Urothelium cell line (cell line): ENCODE measurements at regions not wholly inside any gene's neighbourhood (a gene's known extent, or its start where the extent isn't known, plus 50 kb on each side); places are given as distances from the start of the nearest gene placed in this dataset.
A peak's percentile ranks its signal among the peaks of the same experiment; 100 is the strongest.
"Not testable (repeated sequence)": the region's sequence is repeated elsewhere in the genome, so short reads cannot be mapped to it uniquely, and the experiment has no call there.

Source experiments
- DNase-seq: peaks from one replicate; pipeline ENCODE4 v3.0.0; 2011; ENCODE audit warnings: low spot score, mixed read lengths
- FAIRE-seq: peaks from 2 replicates; lab custom pipeline; 2011; peaks lifted over from hg19 to GRCh38; lab: Jason Lieb, UNC

DNA sequence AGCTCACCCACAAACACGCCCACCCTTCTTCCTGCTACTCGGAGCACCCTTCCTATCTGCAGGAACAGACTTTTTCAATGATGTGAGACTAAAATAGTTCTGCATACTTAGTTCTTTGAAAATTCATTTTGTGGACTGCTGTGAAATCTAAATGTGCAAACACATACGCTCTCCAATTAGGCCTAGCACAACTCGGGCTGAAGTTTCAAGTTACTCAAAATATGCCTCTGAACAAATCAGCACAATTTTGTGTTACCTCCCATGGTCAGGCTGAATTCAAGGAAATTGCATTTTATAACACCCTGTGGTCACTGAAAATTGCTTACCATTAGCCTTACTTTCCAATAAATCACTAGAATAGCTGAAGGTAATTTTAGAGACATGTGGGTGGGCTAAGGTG lies 323.8 kb upstream of the ADCY2 start:
- DNase-seq (no peak), FAIRE-seq (no peak)

DNA sequence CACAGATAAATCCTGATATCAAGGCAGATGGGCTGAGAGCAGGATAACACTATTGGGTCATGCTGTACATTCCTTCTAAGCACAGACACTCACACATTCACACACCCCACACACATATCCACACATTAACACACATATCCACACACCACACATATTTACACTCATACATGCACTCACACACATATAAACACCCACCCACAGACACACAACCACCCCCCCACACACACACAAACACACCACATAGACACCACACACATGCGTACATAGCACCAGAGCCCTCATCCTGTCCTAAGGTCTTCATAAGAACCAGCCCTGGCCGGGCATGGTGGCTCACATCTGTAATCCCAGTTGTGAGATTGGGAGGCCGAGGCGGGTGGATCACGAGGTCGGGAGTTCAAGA lies 322.3 kb upstream of the ADCY2 start:
- no peak for DNase-seq
- FAIRE-seq: peak; percentile 82

DNA sequence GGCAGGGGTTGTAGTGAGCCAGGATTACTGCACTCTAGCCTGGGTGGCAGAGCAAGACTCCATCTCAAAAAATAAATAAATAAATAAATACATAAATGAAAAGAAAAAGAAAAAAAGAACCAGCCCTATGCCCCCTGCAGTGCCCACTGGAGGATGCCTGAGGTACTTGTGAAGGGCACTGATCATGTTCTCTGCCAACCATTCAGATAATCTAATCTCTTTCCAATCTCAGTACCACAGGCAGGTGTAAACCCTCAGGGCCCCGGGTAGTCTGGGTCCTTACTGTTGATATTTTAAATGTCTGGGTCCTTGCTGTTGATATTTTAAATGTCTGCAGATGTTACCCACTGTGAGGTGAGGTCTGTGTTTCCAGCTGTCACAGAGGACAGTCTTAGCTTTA lies 321.8 kb upstream of the ADCY2 start:
- no peak for FAIRE-seq

DNA sequence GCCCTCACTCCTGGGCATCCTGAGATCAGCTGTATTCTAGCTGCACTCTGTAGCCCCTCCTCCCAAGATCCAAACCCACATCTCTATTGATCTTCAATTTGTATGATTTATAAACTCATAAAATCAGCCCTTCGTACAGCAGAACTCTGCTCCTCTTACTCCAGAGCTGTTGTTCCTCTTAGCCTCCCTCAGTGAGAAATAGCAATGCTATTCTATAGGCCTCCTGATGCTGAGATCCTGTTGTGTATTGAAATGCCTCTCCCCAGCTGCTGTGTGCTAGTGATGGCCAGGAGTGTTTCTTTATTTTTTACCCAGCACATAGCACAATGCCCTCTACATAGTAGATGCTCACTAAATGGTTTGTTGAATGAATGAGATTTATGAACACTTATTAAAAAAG lies 320.5 kb upstream of the ADCY2 start:
- FAIRE-seq: peak; percentile 17

More for the DNA sequence above, 321.8 kb upstream of the ADCY2 start:
- DNase-seq: no peak

DNA sequence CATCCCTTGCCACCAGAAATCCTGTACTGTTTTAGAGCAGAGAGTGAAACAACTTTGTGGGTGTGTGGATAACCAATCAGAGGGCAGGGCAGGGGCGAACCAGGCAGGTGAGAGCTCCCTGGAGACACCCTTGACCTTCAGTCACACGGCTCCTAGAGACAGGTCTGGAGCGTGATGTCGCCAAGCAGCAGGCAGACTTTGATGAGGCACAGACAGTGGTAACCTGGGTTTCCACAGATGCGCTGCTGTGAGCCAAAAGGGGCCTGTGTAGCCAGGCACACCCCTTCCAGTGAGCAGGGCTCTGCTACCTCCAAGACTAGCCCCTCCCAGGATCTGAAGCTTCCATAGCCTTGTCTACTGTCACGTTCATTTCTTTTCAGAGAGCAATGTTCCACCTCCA lies 317.8 kb upstream of the ADCY2 start:
- no peak for FAIRE-seq
- no peak for DNase-seq

More for the DNA sequence above, 320.5 kb upstream of the ADCY2 start:
- DNase-seq: no peak

DNA sequence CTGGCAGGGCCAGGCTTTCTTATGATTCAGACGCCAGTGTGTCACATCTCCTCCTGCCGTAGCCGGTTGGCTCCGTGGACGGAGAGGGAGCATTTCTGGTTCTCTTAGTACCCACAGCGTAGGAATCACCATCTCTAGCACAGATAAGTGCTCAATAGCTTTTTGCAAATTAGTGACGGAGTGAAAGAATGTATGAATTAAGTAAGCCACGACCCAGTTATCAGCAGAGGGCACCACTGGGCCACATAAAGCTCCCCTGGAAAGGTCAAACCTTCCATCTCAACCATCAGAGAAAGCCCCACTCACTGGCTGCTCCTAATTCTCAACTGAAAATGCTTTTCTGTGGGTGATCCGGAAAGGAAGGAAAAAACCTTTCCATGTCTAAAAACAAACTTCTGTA lies 317.0 kb upstream of the ADCY2 start:
- peak; percentile 40 for DNase-seq
- FAIRE-seq: no peak

DNA sequence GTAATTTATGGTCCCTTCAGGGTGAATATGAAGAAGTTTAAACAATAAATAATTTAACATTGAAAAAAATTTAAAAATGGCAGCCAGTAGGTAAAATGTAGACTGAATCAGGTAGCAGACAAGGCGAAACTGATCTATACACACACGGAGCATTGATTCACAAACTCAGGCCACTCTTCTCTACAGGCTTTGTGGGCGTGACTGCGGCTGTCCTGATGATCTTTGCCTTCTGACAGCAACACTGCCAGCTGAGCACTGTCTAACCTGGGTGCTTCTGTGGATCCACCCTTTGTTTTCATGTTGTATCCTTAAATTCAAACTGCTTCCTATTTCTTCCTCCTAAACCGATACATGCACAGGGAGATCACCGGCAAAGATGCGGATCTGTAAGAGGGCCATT lies 315.4 kb upstream of the ADCY2 start:
- no peak for FAIRE-seq
- no peak for DNase-seq

DNA sequence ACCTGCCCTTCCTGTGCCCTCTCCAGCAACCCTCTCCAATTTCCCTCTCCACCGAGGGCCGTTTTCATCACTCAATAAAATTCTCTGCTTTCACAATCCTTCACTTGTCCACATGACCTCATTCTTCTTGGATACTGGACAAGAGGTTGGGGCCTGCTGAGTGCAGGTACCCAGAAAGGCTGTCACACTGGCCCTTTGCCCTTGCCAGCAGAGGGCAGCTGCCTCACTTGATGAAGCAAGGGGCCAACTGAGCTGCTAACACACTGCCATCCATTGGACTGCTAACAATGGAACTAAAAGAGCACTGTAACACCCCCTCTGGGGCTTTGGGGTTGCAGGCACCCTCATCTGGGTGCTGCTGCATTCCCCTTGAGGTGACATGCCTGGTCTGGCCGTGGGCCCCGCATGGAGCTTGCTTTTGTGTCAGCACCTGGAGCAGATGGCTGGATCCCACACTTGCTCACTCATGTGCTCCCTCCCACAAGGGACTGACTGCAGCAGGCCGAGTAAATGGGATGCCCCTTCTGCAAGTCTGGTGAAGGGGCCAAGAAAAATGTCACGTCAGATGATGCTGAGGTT lies 308.1 kb upstream of the ADCY2 start:
- FAIRE-seq (no peak), DNase-seq (no peak)

DNA sequence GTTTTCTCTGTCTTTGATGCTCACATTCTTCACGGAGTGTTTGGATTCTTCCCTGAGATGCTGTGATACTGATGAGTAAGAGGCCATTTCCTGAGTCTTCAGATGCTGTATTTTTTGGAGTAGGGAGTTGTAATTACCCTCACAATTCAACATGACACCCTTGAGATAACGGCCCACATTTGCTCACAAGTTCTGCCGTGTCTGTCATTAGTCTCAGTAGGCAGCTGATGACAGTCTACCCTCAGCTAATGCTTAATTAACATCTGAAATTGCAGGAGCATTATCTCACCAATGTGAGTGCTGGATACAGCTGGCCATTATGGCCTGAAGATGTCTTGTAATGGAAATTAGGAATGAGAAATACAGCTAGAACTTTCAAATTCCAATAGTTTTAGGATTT lies 307.1 kb upstream of the ADCY2 start:
- FAIRE-seq (no peak), DNase-seq (no peak)

DNA sequence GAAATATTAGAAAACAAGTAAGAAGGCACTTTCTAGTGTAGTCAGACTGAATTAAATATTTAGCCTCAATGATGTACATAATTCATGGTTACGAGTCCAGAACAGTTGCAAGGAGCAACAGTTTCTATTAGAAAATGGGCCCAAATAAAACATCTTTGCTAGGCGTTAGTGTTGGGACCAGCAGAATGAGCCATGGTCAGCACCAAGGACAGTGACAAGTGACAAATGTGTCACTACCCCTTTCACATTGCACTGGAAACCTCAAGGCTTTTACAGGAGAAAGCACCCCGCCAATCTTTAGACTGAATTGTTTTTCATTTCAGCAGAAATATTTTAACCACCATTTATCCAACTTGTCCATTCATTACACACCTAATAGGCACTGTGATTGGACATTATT lies 301.3 kb upstream of the ADCY2 start:
- DNase-seq (peak; percentile 56), FAIRE-seq (no peak)

DNA sequence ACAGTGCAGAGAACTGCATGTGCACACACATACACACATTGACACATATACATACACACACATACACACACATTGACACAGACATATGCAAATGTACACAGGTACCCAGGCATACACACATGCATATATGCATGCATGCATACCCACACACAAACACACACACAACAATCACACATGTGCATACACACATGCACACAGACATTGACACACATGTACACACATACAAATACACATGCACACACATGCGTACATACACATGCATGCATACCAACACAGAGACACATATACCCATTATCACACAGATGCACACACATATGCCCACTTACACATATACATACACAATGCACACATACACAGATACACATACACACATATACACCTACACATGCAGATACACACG lies 299.6 kb upstream of the ADCY2 start:
- FAIRE-seq: peak; percentile 98

DNA sequence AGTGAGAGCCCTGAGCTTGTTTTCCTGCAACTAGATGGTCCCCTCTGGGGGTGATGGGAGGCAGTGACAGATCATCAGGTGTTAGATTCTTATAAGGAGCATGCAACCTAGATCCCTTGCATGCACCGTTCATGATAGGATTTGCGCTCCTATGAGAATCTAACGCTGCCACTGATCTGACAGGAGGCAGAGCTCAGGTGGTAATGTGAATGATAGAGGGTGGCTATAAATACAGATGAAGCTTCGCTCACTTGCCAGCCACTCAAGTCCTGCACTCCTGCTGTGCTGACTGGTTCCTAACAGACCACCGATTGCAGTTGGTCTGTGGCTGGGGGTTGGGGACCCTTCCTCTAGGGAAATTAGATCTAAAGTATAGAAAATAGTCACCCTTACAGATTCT lies 290.6 kb upstream of the ADCY2 start:
- DNase-seq (no peak), FAIRE-seq (no peak)

More for the DNA sequence above, 299.6 kb upstream of the ADCY2 start:
- no peak for DNase-seq

DNA sequence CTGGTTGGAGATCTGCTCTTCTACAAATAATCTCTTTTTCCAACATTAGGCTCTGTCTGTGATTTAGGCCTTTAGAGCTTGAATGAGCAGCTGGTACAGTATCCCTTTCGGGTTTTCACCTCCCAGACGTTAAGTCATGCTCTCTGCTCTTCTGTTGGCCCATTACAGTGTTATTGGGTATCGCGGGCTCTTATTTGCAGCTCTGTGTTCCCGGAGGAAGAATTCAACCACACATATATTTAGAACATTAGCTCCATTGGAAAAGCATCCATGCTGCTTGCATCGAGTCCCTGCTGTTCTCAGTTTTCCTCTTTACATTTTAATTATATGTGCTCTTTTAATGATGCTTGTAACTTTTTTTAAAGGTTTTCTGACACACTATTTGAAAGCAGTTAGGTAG lies 278.0 kb upstream of the ADCY2 start:
- FAIRE-seq (no peak), DNase-seq (no peak)

DNA sequence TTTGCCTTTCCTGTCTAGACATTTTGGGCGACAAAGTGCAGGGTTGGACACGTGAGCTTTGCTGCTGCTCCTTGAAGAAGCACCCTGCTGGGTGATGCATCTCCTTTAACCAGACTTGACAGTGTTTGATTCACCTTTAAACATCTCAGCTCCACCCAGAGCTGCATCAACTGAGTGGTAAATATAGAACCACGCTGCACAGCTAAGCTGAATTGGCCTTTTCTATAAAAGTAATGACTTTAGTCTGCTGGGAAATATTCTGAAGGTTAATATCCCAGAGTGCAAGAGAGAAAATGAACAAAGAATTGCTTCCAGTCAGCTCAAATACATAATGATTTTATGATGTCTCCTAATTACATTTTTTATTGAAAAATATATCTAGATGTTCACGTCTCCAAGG lies 264.3 kb upstream of the ADCY2 start:
- FAIRE-seq (no peak), DNase-seq (no peak)

DNA sequence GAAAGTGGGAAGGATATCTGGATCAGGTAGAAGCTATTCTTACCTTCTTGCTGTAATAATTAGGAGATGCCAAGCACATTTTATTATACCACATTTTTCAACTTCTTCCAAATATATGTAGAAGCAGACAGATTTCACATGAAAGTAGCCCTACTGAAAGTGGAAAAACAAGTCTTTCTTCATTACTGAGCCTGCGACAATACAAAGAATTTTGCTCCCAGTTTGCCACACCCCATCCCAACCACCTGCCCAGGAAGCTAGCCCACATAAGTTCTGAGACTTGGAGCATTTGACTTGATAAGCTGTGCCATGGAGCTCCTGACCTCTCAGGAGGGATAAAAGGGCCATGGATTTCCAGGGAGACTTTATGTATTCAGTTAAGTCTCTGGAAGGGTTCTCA lies 249.1 kb upstream of the ADCY2 start:
- no peak for FAIRE-seq
- no peak for DNase-seq

DNA sequence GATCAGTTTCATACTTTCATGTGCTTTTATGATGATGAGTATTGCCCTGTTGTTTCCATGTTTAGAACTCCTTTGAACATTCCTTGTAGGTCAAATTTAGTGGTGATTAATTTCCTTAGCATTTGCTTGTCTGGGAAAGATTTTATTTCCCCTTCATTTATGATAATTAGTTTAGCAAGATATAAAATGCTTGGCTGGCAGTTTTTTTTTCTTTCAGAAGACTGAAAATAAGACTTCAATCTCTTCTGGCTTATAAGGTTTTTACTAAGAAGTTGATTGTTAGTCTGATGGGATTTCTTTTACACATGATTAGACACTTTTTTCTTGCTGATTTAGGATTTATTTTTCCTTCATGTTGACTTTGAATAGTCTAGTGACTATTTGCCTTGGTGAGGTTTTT lies 238.9 kb upstream of the ADCY2 start:
- DNase-seq (no peak), FAIRE-seq (no peak)

DNA sequence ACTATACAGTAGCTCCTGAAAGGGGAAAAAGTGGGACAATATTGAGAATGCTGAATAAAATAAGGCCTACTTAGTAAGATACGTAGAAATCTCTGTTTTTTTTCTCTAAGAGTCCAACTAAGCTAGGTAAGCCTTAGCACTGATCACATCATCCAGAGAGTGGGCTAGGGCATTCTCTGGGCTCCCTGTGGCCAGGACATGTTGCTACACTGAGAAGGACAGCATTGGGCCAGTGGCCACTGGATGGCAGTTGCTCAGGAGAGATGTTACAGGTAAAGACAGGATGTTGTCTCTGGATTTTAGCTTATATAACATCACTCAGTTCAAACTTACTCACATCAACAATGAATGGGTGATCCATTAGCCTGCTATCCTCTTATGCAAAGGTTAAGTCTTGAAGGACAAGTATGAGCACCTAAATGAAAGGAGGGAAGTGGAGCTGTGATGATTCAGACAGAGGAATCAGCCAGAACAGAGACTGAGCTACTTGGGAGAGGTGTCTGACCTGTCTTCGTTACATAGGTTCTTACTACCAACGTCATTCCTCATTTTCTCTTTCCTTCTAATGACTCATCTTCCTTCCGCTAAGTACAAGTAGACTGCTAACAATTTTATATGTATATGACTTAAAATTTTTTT lies 226.6 kb upstream of the ADCY2 start:
- DNase-seq (no peak), FAIRE-seq (no peak)

DNA sequence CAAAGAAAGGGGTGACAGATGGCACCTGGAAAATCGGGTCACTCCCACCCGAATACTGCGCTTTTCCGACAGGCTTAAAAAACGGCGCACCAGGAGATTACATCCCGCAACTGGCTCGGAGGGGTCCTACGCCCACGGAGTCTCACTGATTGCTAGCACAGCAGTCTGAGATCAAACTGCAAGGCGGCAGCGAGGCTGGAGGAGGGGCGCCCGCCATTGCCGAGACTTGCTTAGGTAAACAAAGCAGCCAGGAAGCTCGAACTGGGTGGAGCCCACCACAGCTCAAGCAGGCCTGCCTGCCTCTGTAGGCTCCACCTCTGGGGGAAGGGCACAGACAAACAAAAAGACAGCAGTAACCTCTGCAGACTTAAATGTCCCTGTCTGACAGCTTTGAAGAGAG lies 225.2 kb upstream of the ADCY2 start:
- not testable (repeated sequence) for DNase-seq, FAIRE-seq

DNA sequence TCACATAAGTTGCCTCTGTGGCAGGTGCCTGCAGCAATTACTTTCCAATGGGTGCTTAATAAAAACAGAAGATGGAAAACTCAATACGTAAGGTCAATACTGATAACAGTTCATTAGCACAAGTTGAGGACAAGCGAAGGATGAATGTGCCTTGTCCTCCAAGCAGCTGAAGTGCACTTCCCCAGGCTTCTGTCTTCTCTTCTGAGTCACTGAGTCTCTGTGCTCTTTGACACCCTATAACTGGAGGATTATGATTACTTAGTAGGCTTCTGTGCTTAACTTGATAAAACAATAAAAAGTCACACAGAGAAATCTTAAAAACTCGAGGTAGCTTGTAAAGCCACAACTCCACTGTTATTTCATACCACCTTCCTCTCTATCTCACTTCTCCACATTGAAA lies 216.6 kb upstream of the ADCY2 start:
- DNase-seq (no peak), FAIRE-seq (no peak)

DNA sequence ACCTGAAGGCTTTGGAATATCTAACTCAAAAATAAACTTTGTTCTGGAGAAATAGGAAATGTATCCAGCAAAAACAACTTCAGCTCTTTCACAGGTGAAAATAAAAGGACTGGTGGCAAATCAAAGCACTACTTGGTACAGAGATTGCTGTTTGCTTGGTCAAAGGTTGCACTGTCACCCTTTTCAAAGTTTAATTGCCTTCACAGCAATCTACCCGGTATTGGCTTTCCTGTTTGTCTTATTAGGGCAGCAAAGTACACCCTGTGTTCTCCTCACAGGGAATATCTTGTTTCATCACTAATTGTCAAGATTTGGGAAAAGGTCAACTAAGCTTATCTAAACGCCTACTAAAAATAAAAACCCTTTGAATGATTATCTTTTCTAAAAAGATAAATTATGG lies 214.1 kb upstream of the ADCY2 start:
- no peak for FAIRE-seq

DNA sequence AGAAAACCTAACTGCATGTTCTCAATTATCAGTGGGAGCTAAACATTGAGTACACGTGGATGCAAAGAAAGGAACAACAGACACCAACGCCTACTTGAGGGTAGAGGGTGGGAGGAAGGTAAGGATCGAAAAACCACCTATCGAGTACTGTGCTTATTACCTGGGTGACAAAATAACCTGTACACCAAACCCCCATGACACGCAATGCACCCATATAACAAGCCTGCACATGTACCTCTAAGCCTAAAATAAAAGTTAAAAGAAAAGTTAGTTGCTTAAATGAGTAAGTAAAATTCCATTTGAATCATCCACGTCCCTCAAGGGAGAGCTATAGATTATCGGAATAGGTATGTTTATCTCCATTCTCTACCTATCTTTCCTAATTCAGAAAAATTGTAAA lies 210.2 kb upstream of the ADCY2 start:
- DNase-seq: no peak
- no peak for FAIRE-seq

More for the DNA sequence above, 214.1 kb upstream of the ADCY2 start:
- no peak for DNase-seq

DNA sequence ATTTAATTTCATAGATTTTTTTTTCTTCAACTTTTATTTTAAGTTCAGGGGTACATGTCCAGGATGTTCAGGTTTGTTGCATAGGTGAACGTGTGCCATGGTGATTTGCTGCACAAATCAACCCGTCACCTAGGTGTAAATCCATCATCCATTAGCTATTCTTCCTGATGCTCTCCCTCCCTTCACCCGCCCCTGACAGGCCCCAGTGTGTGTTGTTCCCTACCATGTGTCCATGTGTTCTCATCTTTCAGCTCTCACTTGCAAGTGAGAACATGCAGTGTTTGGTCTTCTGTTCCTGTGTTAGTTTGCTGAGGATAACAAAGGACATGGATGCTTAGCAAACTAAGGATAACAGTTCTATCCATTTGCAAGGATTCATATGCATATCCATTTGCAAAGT lies 209.1 kb upstream of the ADCY2 start:
- FAIRE-seq (no peak), DNase-seq (no peak)

DNA sequence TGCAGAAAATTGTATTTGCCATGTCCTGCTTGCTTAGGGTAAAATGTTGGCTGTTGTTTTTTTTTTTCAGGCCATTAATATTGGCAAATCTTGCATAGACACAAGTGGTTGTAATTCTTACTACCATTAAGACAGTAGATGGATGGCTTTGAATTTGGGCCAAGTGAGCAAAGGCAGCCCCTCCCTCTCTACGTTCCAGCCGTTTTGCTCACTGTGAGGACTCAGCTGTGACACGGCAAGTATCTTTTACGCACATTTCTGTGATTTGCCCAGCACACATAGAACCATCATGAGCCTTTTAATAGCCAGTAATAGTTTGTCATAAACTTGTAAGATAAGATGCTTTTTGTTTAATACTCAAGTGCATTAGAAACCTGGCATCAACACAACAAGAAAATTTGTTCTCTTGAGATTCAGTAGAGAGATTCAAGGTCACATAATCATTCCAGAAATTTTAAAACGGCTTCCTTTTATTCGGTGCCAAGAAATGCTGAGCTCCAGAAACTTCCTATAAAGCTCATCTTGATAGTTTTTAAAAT lies 205.2 kb upstream of the ADCY2 start:
- FAIRE-seq: no peak
- DNase-seq: no peak
